ENCODE measurements at regions not wholly inside any gene's neighbourhood (a gene's known extent, or its start where the extent isn't known, plus 50 kb on each side); places are given as distances from the start of the nearest gene placed in this dataset.

DNA sequence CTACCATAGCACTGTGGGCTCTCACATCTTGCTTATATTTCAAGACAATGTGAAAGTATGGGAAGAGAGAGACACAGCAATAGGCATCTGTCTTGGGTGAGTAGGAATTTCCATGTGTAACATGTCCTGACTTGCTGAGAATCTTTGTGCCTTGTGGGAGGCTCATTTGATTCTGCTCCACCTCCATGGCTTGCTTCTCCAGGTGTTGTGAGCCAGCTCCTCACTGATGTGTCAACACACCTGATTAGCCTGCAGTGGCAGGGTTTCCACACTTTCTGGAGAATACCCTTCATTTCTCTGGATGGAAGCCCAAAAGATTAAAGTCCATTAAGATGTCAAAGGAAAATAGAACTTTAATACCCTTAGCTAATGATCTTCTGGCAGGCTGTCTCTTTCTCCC, 613.6 kb downstream of the ZNF608 start:
- no peaks in the 10 kb centered on the region for H3K27me3 ChIP-seq
- DNase-seq = no peak
- no peaks in the 10 kb centered on the region for H3K36me3 ChIP-seq (ENCODE audit: low read depth, missing control alignments)
- TF ChIP-seq, protein P1, sequence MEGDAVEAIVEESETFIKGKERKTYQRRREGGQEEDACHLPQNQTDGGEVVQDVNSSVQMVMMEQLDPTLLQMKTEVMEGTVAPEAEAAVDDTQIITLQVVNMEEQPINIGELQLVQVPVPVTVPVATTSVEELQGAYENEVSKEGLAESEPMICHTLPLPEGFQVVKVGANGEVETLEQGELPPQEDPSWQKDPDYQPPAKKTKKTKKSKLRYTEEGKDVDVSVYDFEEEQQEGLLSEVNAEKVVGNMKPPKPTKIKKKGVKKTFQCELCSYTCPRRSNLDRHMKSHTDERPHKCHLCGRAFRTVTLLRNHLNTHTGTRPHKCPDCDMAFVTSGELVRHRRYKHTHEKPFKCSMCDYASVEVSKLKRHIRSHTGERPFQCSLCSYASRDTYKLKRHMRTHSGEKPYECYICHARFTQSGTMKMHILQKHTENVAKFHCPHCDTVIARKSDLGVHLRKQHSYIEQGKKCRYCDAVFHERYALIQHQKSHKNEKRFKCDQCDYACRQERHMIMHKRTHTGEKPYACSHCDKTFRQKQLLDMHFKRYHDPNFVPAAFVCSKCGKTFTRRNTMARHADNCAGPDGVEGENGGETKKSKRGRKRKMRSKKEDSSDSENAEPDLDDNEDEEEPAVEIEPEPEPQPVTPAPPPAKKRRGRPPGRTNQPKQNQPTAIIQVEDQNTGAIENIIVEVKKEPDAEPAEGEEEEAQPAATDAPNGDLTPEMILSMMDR (IDR thresholded peaks at IDR 0.05) = no peak
- no peak for TF ChIP-seq POLR2A (IDR thresholded peaks at IDR 0.05)
- H3K9me3 ChIP-seq = no peaks in the 10 kb centered on the region
- intact Hi-C loops (cut with DNase I; ENCODE audit: low total_unique reads) = no loop called here
- H3K4me3 ChIP-seq = no peak overlapping the region
- H3K27ac ChIP-seq = no peak overlapping the region
- H3K4me1 ChIP-seq = no peaks in the 10 kb centered on the region

- no peaks in the 10 kb centered on the region for H3K27me3 ChIP-seq
- no peaks in the 10 kb centered on the region for H3K4me1 ChIP-seq
- intact Hi-C loops (cut with DNase I; ENCODE audit: low total_unique reads) = no loop called here
- no peaks in the 10 kb centered on the region for H3K9me3 ChIP-seq
- 92 to 93% methylated on average over 2 of the region's 2 CpGs for WGBS, 2 donors
- no peak for DNase-seq
- H3K27ac ChIP-seq = no peak overlapping the region
- TF ChIP-seq POLR2A (IDR thresholded peaks at IDR 0.05) = no peak
- TF ChIP-seq, protein P1 (IDR thresholded peaks at IDR 0.05) = no peak
- no peaks in the 10 kb centered on the region for H3K36me3 ChIP-seq (ENCODE audit: low read depth, missing control alignments)
- H3K4me3 ChIP-seq = no peak overlapping the region
Observed at GRCh38 chr5:124131466-124131865, 615.0 kb downstream of the ZNF608 start.

- intact Hi-C loops (cut with DNase I; ENCODE audit: low total_unique reads) = no loop called here
- DNase-seq = no peak
- WGBS, 2 donors = 76 to 81% methylated on average over 6 of the region's 6 CpGs
Observed at GRCh38 chr5:124130816-124131215, 615.6 kb downstream of the ZNF608 start.

GRCh38 chr5:124128867-124129266, 616.9 kb downstream of the CSNK1G3 start:
- Histone ChIP-seq H3K4me3 (no peak overlapping the region), H3K27me3 (no peaks in the 10 kb centered on the region), H3K9me3 (no peaks in the 10 kb centered on the region), H3K36me3 (ENCODE audit: low read depth, missing control alignments) (no peaks in the 10 kb centered on the region), H3K27ac (no peak overlapping the region), H3K4me1 (no peaks in the 10 kb centered on the region)
- intact Hi-C loops (cut with DNase I; ENCODE audit: low total_unique reads) = no loop called here
- TF ChIP-seq, protein P1 (IDR thresholded peaks at IDR 0.05) = no peak
- no peak for DNase-seq
- WGBS, 2 donors = 92 to 94% methylated on average over 3 of the region's 3 CpGs

More at GRCh38 chr5:124130816-124131215, 615.6 kb downstream of the ZNF608 start:
- TF ChIP-seq, protein P1 (IDR thresholded peaks at IDR 0.05) = no peak
- no peak for TF ChIP-seq POLR2A (IDR thresholded peaks at IDR 0.05)
- Histone ChIP-seq H3K27ac (no peak overlapping the region), H3K9me3 (no peaks in the 10 kb centered on the region), H3K36me3 (ENCODE audit: low read depth, missing control alignments) (no peaks in the 10 kb centered on the region), H3K4me3 (no peak overlapping the region), H3K4me1 (no peaks in the 10 kb centered on the region), H3K27me3 (no peaks in the 10 kb centered on the region)

DNA sequence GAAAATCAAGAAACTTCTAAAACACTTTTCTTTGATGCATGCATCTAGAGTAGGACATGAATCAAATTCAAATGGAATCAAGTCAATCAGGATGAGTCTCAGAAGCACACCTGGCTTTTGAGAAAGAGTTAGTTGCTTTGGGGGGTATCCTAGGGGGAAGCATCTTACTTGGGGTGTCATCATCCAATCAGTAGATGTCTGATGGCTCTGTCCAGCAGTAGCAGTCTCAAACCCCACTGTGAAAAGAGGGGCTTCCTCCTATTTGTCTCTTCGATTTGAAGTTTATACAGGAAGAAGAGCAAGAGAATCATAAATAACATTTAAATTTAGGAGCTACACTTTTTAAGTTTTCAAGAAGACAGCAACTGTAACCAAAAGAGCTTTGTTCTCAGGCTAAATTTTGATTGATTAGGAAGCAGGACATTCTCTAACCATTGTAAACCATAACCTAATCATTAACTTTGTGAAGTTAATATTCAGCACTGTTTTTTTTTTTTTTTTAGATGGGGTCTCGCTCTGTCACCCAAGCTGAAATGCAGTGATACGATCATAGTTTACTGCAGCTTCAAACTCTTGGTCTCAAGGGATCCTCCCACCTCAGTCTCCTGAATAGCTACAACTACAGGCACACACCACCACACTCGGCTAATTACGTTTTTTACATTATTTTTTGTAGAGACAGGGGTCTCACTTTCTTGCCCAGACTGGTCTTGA, 614.7 kb downstream of the CSNK1G3 start:
- TF ChIP-seq, protein P1 (IDR thresholded peaks at IDR 0.05) = no peak
- TF ChIP-seq POLR2A (IDR thresholded peaks at IDR 0.05) = no peak
- WGBS, 2 donors = 83 to 92% methylated on average over 5 of the region's 5 CpGs
- no peak for DNase-seq
- H3K9me3 ChIP-seq = no peaks in the 10 kb centered on the region
- no peak overlapping the region for H3K4me3 ChIP-seq
- H3K4me1 ChIP-seq = no peaks in the 10 kb centered on the region
- H3K36me3 ChIP-seq (ENCODE audit: low read depth, missing control alignments) = no peaks in the 10 kb centered on the region
- intact Hi-C loops (cut with DNase I; ENCODE audit: low total_unique reads) = no loop called here
- H3K27me3 ChIP-seq = no peaks in the 10 kb centered on the region
- no peak overlapping the region for H3K27ac ChIP-seq
